ENCODE measurements at regions not wholly inside any gene's neighbourhood (a gene's known extent, or its start where the extent isn't known, plus 50 kb on each side); places are given as distances from the start of the nearest gene placed in this dataset.

GRCh38 chr6:43919774-43920173, 149.8 kb downstream of the VEGFA start:
- TF ChIP-seq MEF2B (IDR thresholded peaks at IDR 0.05; ENCODE audit: partially characterized antibody, poor library complexity, severe bottlenecking) (no peak), POLR2A (IDR thresholded peaks at IDR 0.05; ENCODE audit: low read depth, low read length) (no peak), PBX3 (IDR thresholded peaks at IDR 0.05; ENCODE audit: insufficient replicate concordance, low read depth, low read length) (no peak), CTCF (IDR thresholded peaks at IDR 0.05 in 2 of 3, conservative IDR thresholded peaks at IDR 0.05 in 1 of 3; ENCODE audit: control insufficient read depth in 2 of 3, extremely low read depth in 1 of 3, insufficient read depth in 1 of 3, low read depth in 3 of 3, low read length in 3 of 3) (no peak), SUZ12 (IDR thresholded peaks at IDR 0.05; ENCODE audit: unreplicated experiment) (no peak), ZNF274 (IDR thresholded peaks at IDR 0.05; ENCODE audit: insufficient read depth, insufficient read length) (no peak), EED (IDR thresholded peaks at IDR 0.05; ENCODE audit: low read depth) (no peak)
